Suprapubic skin (tissue), 4 donors: ENCODE measurements at regions not wholly inside any gene's neighbourhood (a gene's known extent, or its start where the extent isn't known, plus 50 kb on each side); places are given as distances from the start of the nearest gene placed in this dataset.

Experiments
- DNase-seq, 2 donors: peaks; one replicate each; pipeline ENCODE4 v3.0.0-alpha.2; 2019; ENCODE audit warnings: low spot score in 2 of 2
- H3K27ac ChIP-seq: fragments of 200-600 bp; sonication (generic); one replicate; pipeline ENCODE4 v1.5.1; 2019
- H3K27me3 ChIP-seq: fragments of 200-600 bp; sonication (generic); one replicate; pipeline ENCODE4 v1.5.1; 2019
- H3K36me3 ChIP-seq: fragments of 200-600 bp; sonication (generic); one replicate; pipeline ENCODE4 v1.5.1; 2019
- H3K4me1 ChIP-seq: fragments of 200-600 bp; sonication (generic); one replicate; pipeline ENCODE4 v1.5.1; 2019
- H3K4me3 ChIP-seq: fragments of 200-600 bp; sonication (generic); one replicate; pipeline ENCODE4 v1.5.1; 2019; ENCODE audit warnings: mild to moderate bottlenecking
- H3K9me3 ChIP-seq: fragments of 200-600 bp; sonication (generic); one replicate; pipeline ENCODE4 v1.5.1; 2019
- EP300 ChIP-seq: sonication (generic); formaldehyde crosslinking; IDR thresholded peaks from one replicate; pipeline ENCODE4 v1.6.1; 2017; ENCODE audit warnings: antibody characterized with exemption
- POLR2A ChIP-seq, 2 donors: fragments of 450-650 bp; IDR thresholded peaks; one replicate each; pipeline ENCODE4 v1.6.1; 2017; ENCODE audit warnings: antibody characterized with exemption in 2 of 2, mild to moderate bottlenecking in 2 of 2, moderate library complexity in 2 of 2
- POLR2AphosphoS5 ChIP-seq, 3 donors: sonication (generic); formaldehyde crosslinking; IDR thresholded peaks; one replicate each; pipeline ENCODE4 v1.6.1; 2017; ENCODE audit warnings: antibody characterized with exemption in 3 of 3
- WGBS: methylation state at CpG from one replicate; pipeline ENCODE4 v1.1.5; 2018; 5-methylcytosine and 5-hydroxymethylcytosine counted together
- TF ChIP-seq, protein P1 (sequence below), 2 donors: fragments of 200-600 bp in 1 of 2; fragments of 450-650 bp in 1 of 2; sonication (generic) in 1 of 2; IDR thresholded peaks; one replicate each; pipeline ENCODE4 v1.5.1; 2016 to 2019; ENCODE audit warnings: antibody characterized with exemption in 2 of 2, mild to moderate bottlenecking in 1 of 2, moderate library complexity in 1 of 2

DNA sequence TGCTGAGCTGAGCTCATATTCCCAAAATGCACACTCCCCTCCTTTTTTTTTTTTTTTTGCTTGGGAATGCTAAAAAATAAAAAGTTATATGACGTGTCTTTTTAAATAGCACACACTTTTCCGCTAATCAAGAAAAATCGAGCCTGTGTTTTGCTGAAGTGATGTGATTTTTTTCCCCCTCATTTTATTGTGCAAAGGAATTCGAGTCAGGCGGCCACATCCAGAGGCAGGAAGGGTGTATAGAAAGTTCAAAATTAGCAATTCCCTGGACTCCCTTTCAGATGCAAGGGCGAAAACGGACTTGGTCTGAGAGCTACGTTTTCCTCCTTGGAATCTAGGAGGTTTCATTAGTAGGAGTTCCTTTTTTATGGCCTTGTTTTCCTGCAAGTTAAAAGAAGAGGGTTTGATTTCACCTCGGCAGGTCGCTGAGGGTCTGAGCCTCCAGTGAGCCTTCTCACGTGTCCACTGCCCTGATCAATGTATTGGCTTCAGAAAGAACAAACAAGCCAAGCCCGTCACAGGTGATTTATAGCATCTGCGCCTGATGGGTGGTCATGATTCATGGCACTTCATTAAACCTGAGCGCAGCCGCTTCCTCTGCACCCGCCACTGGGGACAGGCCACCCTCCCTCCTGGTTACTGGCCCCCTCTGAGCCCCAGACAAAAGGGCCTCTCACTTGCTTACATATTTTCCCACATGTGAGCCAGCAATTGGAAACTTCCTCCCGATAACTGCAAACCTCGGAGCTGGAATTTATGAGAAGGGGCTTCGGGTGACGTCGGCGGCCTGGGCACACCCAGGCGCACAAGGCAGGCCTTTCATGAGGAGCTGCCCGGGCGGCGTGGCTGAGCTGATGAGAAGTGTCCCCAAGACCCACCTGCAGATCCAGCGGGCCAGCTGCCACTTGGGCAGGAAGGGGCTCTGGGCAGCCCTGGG is 64.4 kb upstream of the LINC01488 start:
- WGBS: 56% methylated on average over 17 of the region's 27 CpGs
- Histone ChIP-seq H3K9me3 (no peaks in the 10 kb centered on the region), H3K4me1 (peaks cover 5% of the 10 kb centered on the region), H3K27me3 (no peaks in the 10 kb centered on the region), H3K36me3 (no peaks in the 10 kb centered on the region), H3K4me3 (no peak overlapping the region), H3K27ac (no peak overlapping the region)
- TF ChIP-seq, protein P1, sequence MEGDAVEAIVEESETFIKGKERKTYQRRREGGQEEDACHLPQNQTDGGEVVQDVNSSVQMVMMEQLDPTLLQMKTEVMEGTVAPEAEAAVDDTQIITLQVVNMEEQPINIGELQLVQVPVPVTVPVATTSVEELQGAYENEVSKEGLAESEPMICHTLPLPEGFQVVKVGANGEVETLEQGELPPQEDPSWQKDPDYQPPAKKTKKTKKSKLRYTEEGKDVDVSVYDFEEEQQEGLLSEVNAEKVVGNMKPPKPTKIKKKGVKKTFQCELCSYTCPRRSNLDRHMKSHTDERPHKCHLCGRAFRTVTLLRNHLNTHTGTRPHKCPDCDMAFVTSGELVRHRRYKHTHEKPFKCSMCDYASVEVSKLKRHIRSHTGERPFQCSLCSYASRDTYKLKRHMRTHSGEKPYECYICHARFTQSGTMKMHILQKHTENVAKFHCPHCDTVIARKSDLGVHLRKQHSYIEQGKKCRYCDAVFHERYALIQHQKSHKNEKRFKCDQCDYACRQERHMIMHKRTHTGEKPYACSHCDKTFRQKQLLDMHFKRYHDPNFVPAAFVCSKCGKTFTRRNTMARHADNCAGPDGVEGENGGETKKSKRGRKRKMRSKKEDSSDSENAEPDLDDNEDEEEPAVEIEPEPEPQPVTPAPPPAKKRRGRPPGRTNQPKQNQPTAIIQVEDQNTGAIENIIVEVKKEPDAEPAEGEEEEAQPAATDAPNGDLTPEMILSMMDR (IDR thresholded peaks at IDR 0.05): no peak
- TF ChIP-seq POLR2AphosphoS5 (IDR thresholded peaks at IDR 0.05) (no peak), POLR2A (IDR thresholded peaks at IDR 0.05) (no peak), EP300 (no peak)
- no peak for DNase-seq

DNA sequence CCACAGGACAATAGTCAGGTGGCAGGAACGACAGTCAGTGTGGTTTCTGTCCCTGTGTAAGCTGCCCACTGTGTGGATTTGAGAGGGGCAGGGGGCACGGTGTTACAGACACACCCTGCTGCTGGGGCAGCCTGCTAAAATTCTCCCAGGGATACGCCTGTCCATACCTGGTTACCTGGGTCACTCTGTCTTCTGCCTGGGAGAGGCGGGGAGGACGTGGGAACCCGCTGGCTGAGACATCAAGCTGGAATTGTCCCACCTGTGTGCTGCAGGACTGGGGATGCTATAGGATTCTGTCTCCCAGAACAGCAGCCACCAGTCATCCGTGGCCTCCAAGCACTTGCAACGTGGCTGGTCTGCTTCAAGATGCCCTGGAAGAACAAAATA is 63.8 kb upstream of the LINC01488 start:
- no peak overlapping the region for H3K27ac ChIP-seq
- H3K4me3 ChIP-seq: no peak overlapping the region
- 92% methylated on average over 5 of the region's 8 CpGs for WGBS
- H3K36me3 ChIP-seq: no peaks in the 10 kb centered on the region
- TF ChIP-seq POLR2AphosphoS5 (IDR thresholded peaks at IDR 0.05) (no peak), EP300 (no peak), POLR2A (IDR thresholded peaks at IDR 0.05) (no peak)
- TF ChIP-seq, protein P1 (IDR thresholded peaks at IDR 0.05): no peak
- H3K4me1 ChIP-seq: peaks cover 5% of the 10 kb centered on the region
- no peaks in the 10 kb centered on the region for H3K9me3 ChIP-seq
- no peaks in the 10 kb centered on the region for H3K27me3 ChIP-seq
- DNase-seq: no peak

DNA sequence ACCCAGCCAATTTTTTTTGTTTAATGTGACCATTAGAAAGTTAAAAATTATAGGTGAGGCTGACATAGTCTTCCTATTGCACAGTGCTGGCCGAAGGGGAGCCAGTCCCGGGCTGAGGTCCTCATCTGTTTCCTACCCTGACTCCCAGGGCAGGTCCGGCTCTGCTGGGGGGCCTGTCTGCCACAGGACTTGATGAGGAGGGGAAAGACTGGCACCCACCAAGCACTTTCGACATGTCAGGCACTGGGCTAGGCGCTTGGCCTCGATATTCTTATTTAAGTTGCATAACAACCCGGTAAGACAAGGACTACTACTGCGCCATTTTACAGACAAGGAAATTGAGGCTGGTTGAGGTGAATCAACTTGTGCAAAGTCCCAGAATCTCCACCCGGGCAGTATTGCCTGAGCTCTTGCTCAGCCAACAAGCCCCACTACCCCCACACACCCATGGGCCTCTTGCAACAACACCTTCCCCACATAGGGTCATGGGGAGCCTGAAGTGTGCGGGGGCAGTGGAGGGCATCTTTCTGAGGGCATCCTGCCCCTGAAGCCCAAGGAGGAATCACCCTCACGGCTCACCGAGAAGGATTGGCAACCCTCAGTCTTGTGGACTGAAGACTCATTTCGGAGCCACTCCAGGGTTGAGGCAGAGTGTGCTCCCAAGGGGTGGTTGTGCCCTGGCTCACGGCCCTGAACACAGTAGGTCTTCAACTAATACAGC is 62.7 kb upstream of the LINC01488 start:
- Histone ChIP-seq H3K9me3 (no peaks in the 10 kb centered on the region), H3K4me1 (peaks cover 5% of the 10 kb centered on the region), H3K27me3 (no peaks in the 10 kb centered on the region), H3K4me3 (no peak overlapping the region), H3K27ac (no peak overlapping the region), H3K36me3 (no peaks in the 10 kb centered on the region)
- WGBS: 90% methylated on average over 12 of the region's 14 CpGs
- peak in 1 of 2 donors; percentile 77 for DNase-seq
- TF ChIP-seq POLR2A (IDR thresholded peaks at IDR 0.05) (no peak), EP300 (no peak)
- TF ChIP-seq, protein P1 (IDR thresholded peaks at IDR 0.05): no peak

DNA sequence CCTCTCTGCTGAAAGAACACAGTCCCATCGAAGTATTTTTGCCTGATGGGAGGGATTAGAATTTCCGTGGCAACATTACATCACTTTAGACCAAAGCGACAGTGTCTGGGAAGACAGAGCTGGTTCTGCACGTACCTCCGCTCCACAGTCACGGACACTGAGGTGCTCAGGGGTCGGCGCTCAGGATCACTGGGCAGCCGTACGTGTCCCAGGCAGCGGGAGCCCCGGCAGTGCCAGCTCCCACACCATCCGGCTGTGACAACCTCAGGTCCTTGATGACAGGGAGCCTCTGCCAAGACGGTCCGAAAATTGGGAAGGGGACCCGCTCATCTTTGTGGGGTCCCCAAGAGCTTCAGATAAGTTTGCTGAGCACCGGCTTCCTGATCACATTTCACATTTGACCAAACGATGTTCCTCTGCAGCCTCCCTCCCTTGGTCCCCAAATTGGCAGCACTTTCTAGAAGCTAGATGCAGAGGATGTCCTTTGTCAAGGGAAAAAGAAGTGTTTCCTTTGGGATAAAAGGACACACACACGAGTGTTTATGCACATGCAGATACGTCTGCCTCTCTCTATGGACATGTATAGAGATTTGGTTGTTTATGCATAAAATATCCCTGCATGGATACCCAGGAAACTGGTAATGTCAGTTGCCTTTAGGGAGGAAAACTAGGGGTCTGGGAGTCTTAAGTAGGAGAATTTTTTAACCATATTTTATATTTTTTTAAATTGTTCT is 61.6 kb upstream of the LINC01488 start:
- WGBS: 73% methylated on average over 14 of the region's 20 CpGs
- Histone ChIP-seq H3K36me3 (no peaks in the 10 kb centered on the region), H3K4me3 (no peak overlapping the region), H3K27me3 (no peaks in the 10 kb centered on the region), H3K9me3 (peaks cover 3% of the 10 kb centered on the region), H3K27ac (no peak overlapping the region), H3K4me1 (peaks cover 5% of the 10 kb centered on the region)
- TF ChIP-seq, protein P1 (IDR thresholded peaks at IDR 0.05): no peak
- TF ChIP-seq POLR2AphosphoS5 (IDR thresholded peaks at IDR 0.05) (no peak), POLR2A (IDR thresholded peaks at IDR 0.05) (no peak), EP300 (no peak)
- DNase-seq: no peak
